GM19468 (cell line): ENCODE measurements at regions not wholly inside any gene's neighbourhood (a gene's known extent, or its start where the extent isn't known, plus 50 kb on each side); places are given as distances from the start of the nearest gene placed in this dataset.
"Not testable (repeated sequence)": the region's sequence is repeated elsewhere in the genome, so short reads cannot be mapped to it uniquely, and the experiment has no call there.

Experiments
- ATAC-seq: cut with Tn5 transposase; IDR thresholded peaks from one replicate; pipeline ENCODE4 v1.9.1; 2021; ENCODE audit warnings: mild to moderate bottlenecking, moderate library complexity, moderate number of reproducible peaks; ENCODE audit not compliant: unreplicated experiment; ENCODE audit errors: extremely low read depth

GRCh38 chr5:7263398-7264015 is 132.4 kb upstream of the ADCY2 start:
- not testable (repeated sequence) for ATAC-seq

GRCh38 chr5:7265776-7266175 is 130.2 kb upstream of the ADCY2 start:
- ATAC-seq = not testable (repeated sequence)

- ATAC-seq = not testable (repeated sequence)
Observed at GRCh38 chr5:7268722-7269121, 127.2 kb upstream of the ADCY2 start.

GRCh38 chr5:7269591-7270274 is 126.2 kb upstream of the ADCY2 start:
- no peak for ATAC-seq

GRCh38 chr5:7271435-7272084 is 124.4 kb upstream of the ADCY2 start:
- ATAC-seq = no peak

GRCh38 chr5:7272408-7272965 is 123.5 kb upstream of the ADCY2 start:
- no peak for ATAC-seq

GRCh38 chr5:7274203-7274602 is 121.7 kb upstream of the ADCY2 start:
- no peak for ATAC-seq

- not testable (repeated sequence) for ATAC-seq
Observed at GRCh38 chr5:7289634-7290033, 106.3 kb upstream of the ADCY2 start.

GRCh38 chr5:7297821-7298220 is 98.1 kb upstream of the ADCY2 start:
- not testable (repeated sequence) for ATAC-seq

GRCh38 chr5:7299731-7300130 is 96.2 kb upstream of the ADCY2 start:
- ATAC-seq = not testable (repeated sequence)

GRCh38 chr5:7305000-7305674 is 90.8 kb upstream of the ADCY2 start:
- ATAC-seq = not testable (repeated sequence)

GRCh38 chr5:7306556-7306955 is 89.4 kb upstream of the ADCY2 start:
- ATAC-seq = not testable (repeated sequence)

GRCh38 chr5:7307709-7308108 is 88.2 kb upstream of the ADCY2 start:
- ATAC-seq = not testable (repeated sequence)

- not testable (repeated sequence) for ATAC-seq
Observed at GRCh38 chr5:7309715-7310114, 86.2 kb upstream of the ADCY2 start.

GRCh38 chr5:7310656-7311055 is 85.3 kb upstream of the ADCY2 start:
- ATAC-seq = not testable (repeated sequence)

GRCh38 chr5:7315118-7315517 is 80.8 kb upstream of the ADCY2 start:
- ATAC-seq = no peak

GRCh38 chr5:7317751-7318150 is 78.2 kb upstream of the ADCY2 start:
- ATAC-seq = no peak

GRCh38 chr5:7320701-7321301 is 75.1 kb upstream of the ADCY2 start:
- ATAC-seq = no peak

GRCh38 chr5:7321724-7322123 is 74.2 kb upstream of the ADCY2 start:
- no peak for ATAC-seq

- ATAC-seq = no peak
Observed at GRCh38 chr5:7324919-7325318, 71.0 kb upstream of the ADCY2 start.
